Right lobe of liver (tissue), 6 donors: ENCODE measurements at regions not wholly inside any gene's neighbourhood (a gene's known extent, or its start where the extent isn't known, plus 50 kb on each side); places are given as distances from the start of the nearest gene placed in this dataset.

Experiments
- ATAC-seq, 4 donors: fragments of 200-7000 bp; cut with Tn5 transposase; one replicate each; pipeline ENCODE4 v1.9.1; 2020; ENCODE audit warnings: mild to moderate bottlenecking in 4 of 4, moderate library complexity in 4 of 4
- DNase-seq, 3 donors: peaks; one replicate each; pipeline ENCODE4 v3.0.0-alpha.2; 2020
- H3K27ac ChIP-seq, 3 donors: fragments of 200-600 bp; one replicate each; pipeline ENCODE4 v1.8.0; 2022
- H3K27me3 ChIP-seq, 2 donors: fragments of 200-600 bp; one replicate each; pipeline ENCODE4 v1.8.0; 2022
- H3K36me3 ChIP-seq, 4 donors: fragments of 200-600 bp; sonication (generic) in 1 of 4; one replicate each; pipeline versions ENCODE4 v1.5.1 to v1.8.0; 2017 to 2022; ENCODE audit warnings: control low read depth in 1 of 4
- H3K4me1 ChIP-seq, 4 donors: fragments of 200-600 bp; sonication (generic) in 1 of 4; one replicate each; pipeline versions ENCODE4 v1.5.1 to v1.8.0; 2017 to 2022; ENCODE audit warnings: control low read depth in 1 of 4
- H3K4me3 ChIP-seq, 3 donors: fragments of 200-600 bp; one replicate each; pipeline ENCODE4 v1.8.0; 2022
- H3K9me3 ChIP-seq, 4 donors: fragments of 200-600 bp; sonication (generic) in 1 of 4; one replicate each; pipeline versions ENCODE4 v1.5.1 to v1.8.0; 2017 to 2022; ENCODE audit warnings: control low read depth in 1 of 4
- POLR2A ChIP-seq: fragments of 450-650 bp; IDR thresholded peaks from one replicate; pipeline ENCODE4 v1.6.1; 2017; ENCODE audit warnings: antibody characterized with exemption, mild to moderate bottlenecking
- WGBS: methylation state at CpG from one replicate; pipeline ENCODE4 v1.1.6; 2018; ENCODE audit warnings: low coverage, low lambda C conversion rate; ENCODE audit not compliant: insufficient coverage; ENCODE audit errors: missing lambda C conversion rate; 5-methylcytosine and 5-hydroxymethylcytosine counted together
- intact Hi-C, 2 donors: fragments of 100-400 bp; cut with DNase I; formaldehyde crosslinking; loops; one replicate each; pipeline versions ENCODE4 v1.11.2 to v1.14.1; 2022
- TF ChIP-seq, protein P1 (sequence below), 4 donors: fragments of 200-600 bp in 3 of 4; fragments of 450-650 bp in 1 of 4; IDR thresholded peaks; one replicate each; pipeline versions ENCODE4 v1.5.1 to v1.8.0; 2016 to 2022; ENCODE audit warnings: antibody characterized with exemption in 4 of 4, mild to moderate bottlenecking in 2 of 4
- donor health status: DM: no; HTN: yes; CAD: no.
- donor health status: DM: no; HTN: no; CAD: no.
- donor health status: DM: no; HTN: no; CAD: no.
- donor health status: DM: no; HTN: yes; CAD: no.
- donor health status: DM: no; HTN: yes; CAD: no.

DNA sequence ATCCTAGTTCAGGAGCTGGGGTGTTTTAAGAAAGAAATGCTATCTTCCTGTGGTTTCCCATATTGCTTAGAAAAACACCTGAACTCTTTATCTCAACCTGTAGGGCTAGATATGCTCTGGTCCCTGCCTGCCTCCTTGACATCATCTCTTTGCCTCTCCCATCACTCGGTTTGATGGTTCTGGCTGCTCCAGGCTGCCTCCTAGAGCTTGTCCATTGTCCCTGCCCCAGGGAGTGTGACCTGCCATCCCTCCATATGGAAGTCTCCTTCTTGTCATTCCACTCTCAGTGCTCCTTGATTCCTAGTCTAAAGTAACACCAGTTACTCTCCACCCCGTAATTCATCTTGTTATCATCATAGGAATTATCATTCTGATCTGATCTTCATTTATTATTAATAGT lies 369.0 kb upstream of the EEF2KMT start:
- DNase-seq: no peak
- no peaks in the 10 kb centered on the region for H3K36me3 ChIP-seq
- intact Hi-C loops: no loop called here
- no peak overlapping the region for H3K4me3 ChIP-seq
- H3K27ac ChIP-seq: no peak overlapping the region
- no peaks in the 10 kb centered on the region for H3K4me1 ChIP-seq
- no peak for ATAC-seq
- no peaks in the 10 kb centered on the region for H3K27me3 ChIP-seq
- 13% methylated on average over 2 of the region's 2 CpGs for WGBS
- H3K9me3 ChIP-seq: no peaks in the 10 kb centered on the region
- TF ChIP-seq, protein P1, sequence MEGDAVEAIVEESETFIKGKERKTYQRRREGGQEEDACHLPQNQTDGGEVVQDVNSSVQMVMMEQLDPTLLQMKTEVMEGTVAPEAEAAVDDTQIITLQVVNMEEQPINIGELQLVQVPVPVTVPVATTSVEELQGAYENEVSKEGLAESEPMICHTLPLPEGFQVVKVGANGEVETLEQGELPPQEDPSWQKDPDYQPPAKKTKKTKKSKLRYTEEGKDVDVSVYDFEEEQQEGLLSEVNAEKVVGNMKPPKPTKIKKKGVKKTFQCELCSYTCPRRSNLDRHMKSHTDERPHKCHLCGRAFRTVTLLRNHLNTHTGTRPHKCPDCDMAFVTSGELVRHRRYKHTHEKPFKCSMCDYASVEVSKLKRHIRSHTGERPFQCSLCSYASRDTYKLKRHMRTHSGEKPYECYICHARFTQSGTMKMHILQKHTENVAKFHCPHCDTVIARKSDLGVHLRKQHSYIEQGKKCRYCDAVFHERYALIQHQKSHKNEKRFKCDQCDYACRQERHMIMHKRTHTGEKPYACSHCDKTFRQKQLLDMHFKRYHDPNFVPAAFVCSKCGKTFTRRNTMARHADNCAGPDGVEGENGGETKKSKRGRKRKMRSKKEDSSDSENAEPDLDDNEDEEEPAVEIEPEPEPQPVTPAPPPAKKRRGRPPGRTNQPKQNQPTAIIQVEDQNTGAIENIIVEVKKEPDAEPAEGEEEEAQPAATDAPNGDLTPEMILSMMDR (IDR thresholded peaks at IDR 0.05): no peak
- no peak for TF ChIP-seq POLR2A

DNA sequence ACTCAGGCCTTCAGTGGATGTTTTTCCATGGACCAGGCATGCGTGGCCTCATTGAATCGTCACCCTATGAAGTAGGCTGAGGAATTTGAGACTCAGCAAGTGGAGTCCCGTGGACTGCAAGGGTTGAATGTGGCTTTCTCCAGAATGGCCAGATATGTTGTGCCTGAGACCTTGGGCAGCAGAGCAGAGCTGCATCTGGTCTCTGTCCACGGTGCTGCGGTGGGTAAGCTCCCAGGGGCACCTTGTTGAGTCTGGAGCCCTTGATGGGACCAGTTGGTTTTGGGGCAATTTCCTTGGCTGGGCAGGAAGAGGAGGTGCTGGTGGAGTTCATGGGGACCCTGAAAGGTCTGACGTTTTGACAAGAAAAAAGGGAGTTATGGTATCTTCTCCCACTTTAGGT lies 368.1 kb upstream of the EEF2KMT start:
- no peak for ATAC-seq
- H3K27me3 ChIP-seq: no peaks in the 10 kb centered on the region
- intact Hi-C loops: no loop called here
- no peaks in the 10 kb centered on the region for H3K36me3 ChIP-seq
- no peak for TF ChIP-seq POLR2A
- TF ChIP-seq, protein P1 (IDR thresholded peaks at IDR 0.05): no peak
- 21% methylated on average over 3 of the region's 6 CpGs for whole genome bisulfite sequencing
- H3K27ac ChIP-seq: no peak overlapping the region
- no peak overlapping the region for H3K4me3 ChIP-seq
- no peaks in the 10 kb centered on the region for H3K9me3 ChIP-seq
- no peaks in the 10 kb centered on the region for H3K4me1 ChIP-seq
- DNase-seq: no peak

DNA sequence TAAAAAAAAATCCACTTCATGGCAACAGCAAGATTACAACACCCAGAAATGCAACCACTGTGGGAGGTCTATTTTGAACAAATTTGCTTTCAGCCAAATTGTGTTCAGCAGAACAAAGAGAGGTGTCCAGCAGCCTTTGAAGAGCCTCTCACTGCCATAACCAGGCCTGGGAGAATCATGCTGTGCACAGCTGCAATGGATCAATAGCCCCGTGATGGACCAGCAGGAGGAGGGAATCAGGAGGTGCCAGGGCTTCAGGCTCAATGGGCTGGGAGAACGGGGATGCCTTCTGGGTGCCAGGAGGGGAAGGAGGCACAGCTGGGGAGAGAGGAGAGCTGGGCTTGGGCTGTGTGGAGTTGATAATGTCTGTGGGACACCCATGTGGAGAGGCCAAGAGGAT lies 366.2 kb upstream of the EEF2KMT start:
- Histone ChIP-seq H3K9me3 (no peaks in the 10 kb centered on the region), H3K4me1 (no peaks in the 10 kb centered on the region), H3K36me3 (no peaks in the 10 kb centered on the region), H3K27ac (no peak overlapping the region), H3K27me3 (no peaks in the 10 kb centered on the region), H3K4me3 (no peak overlapping the region)
- 17% methylated on average over 2 of the region's 2 CpGs for WGBS
- DNase-seq (no peak), ATAC-seq (no peak)
- TF ChIP-seq, protein P1 (IDR thresholded peaks at IDR 0.05): no peak
- TF ChIP-seq POLR2A: no peak
- intact Hi-C loops: no loop called here

GRCh38 chr16:5461574-5461973 lies 364.0 kb upstream of the EEF2KMT start:
- Histone ChIP-seq H3K27ac (no peak overlapping the region), H3K4me3 (no peak overlapping the region), H3K4me1 (no peaks in the 10 kb centered on the region), H3K36me3 (no peaks in the 10 kb centered on the region), H3K27me3 (no peaks in the 10 kb centered on the region), H3K9me3 (no peaks in the 10 kb centered on the region)
- ATAC-seq: no peak
- intact Hi-C loops: no loop called here
- no peak for DNase-seq
- WGBS: 56% methylated on average over 2 of the region's 2 CpGs
- no peak for TF ChIP-seq POLR2A
- TF ChIP-seq, protein P1 (IDR thresholded peaks at IDR 0.05): no peak

- H3K27me3 ChIP-seq: no peaks in the 10 kb centered on the region
- 16% methylated on average over 4 of the region's 8 CpGs for WGBS
- no peak overlapping the region for H3K27ac ChIP-seq
- no peak overlapping the region for H3K4me3 ChIP-seq
- TF ChIP-seq, protein P1 (IDR thresholded peaks at IDR 0.05): no peak
- TF ChIP-seq POLR2A: no peak
- DNase-seq: no peak
- H3K36me3 ChIP-seq: no peaks in the 10 kb centered on the region
- intact Hi-C loops: no loop called here
- no peaks in the 10 kb centered on the region for H3K4me1 ChIP-seq
- no peak for ATAC-seq
- no peaks in the 10 kb centered on the region for H3K9me3 ChIP-seq
These were observed 363.5 kb upstream of the EEF2KMT start for GRCh38 chr16:5461141-5461540.
